Prostate gland (tissue), 2 donors: ENCODE measurements at regions not wholly inside any gene's neighbourhood (a gene's known extent, or its start where the extent isn't known, plus 50 kb on each side); places are given as distances from the start of the nearest gene placed in this dataset.

Experiments
- CTCF ChIP-seq, 4 experiments: fragments of 200-600 bp in 2 of 4; fragments of 450-650 bp in 2 of 4; sonication (generic) in 2 of 4; IDR thresholded peaks; 1 replicate in 3 of 4; 2 replicates in 1 of 4; pipeline ENCODE4 v1.5.1; 2016 to 2019; ENCODE audit warnings: antibody characterized with exemption in 4 of 4, mild to moderate bottlenecking in 2 of 4, moderate library complexity in 2 of 4
- POLR2A ChIP-seq: fragments of 450-650 bp; IDR thresholded peaks from one replicate; pipeline ENCODE4 v1.6.1; 2016; ENCODE audit warnings: antibody characterized with exemption, mild to moderate bottlenecking

GRCh38 chr16:54812229-54812628, 118.4 kb upstream of the IRX5 start:
- TF ChIP-seq POLR2A = no peak
- peak in 1 of 4 experiments; percentile 8 for TF ChIP-seq CTCF (IDR thresholded peaks at IDR 0.05)
